AG10803 (cell line): ENCODE measurements at regions not wholly inside any gene's neighbourhood (a gene's known extent, or its start where the extent isn't known, plus 50 kb on each side); places are given as distances from the start of the nearest gene placed in this dataset.

Experiments
- DNase-seq: peaks from one replicate; pipeline ENCODE4 v3.0.0; 2010; ENCODE audit warnings: low read depth
- H3K4me3 ChIP-seq: 2 replicates; pipeline ENCODE4 v1.5.1; 2011; ENCODE audit warnings: mild to moderate bottlenecking, low read length, control low read depth
- TF ChIP-seq, protein P1 (sequence below): conservative IDR thresholded peaks from 2 replicates; pipeline ENCODE4 v1.5.1; 2011; ENCODE audit warnings: mild to moderate bottlenecking, low read length, control low read depth, inconsistent platforms

DNA sequence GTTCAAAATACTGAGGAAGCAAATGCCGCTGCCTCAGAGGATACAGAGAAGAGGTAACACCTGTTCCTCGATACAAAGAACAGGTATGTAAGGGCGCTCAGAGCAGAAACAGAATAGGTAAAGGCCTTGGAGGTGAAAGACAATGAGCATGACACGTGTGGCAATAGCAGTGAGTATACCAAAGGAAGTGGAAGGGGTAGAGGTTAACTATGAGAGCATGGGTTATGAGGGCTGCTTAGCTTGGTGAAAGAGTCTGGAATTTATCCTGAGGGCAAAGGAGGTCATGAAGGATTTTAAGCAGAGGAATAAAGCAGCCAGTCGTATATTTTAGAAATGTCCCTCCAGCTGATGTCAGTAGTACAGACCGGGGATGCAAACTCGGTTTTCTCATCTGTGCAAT lies 269.8 kb upstream of the ZNF462 start:
- TF ChIP-seq, protein P1, sequence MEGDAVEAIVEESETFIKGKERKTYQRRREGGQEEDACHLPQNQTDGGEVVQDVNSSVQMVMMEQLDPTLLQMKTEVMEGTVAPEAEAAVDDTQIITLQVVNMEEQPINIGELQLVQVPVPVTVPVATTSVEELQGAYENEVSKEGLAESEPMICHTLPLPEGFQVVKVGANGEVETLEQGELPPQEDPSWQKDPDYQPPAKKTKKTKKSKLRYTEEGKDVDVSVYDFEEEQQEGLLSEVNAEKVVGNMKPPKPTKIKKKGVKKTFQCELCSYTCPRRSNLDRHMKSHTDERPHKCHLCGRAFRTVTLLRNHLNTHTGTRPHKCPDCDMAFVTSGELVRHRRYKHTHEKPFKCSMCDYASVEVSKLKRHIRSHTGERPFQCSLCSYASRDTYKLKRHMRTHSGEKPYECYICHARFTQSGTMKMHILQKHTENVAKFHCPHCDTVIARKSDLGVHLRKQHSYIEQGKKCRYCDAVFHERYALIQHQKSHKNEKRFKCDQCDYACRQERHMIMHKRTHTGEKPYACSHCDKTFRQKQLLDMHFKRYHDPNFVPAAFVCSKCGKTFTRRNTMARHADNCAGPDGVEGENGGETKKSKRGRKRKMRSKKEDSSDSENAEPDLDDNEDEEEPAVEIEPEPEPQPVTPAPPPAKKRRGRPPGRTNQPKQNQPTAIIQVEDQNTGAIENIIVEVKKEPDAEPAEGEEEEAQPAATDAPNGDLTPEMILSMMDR = no peak
- no peak for DNase-seq
- no peak overlapping the region for H3K4me3 ChIP-seq

DNA sequence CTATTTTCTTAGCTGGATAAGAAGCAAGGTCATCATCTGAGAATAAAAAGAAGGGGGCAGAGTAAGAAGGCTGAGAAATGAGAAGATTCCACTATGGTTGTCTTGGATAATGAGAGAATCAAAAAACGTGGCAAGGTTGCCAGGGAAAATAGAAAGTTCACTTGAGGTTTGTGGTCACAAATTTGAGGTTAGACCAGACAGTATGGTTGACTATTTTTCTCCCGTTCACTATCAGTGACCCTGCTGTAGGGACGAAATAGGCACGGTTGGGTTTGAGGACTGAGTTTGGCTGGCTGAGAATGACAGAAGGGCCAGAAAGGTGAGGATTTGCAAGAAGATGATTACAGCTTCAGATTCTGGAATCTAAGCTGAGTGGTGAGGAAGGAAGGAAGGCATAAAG lies 266.0 kb upstream of the ZNF462 start:
- H3K4me3 ChIP-seq = no peak overlapping the region
- TF ChIP-seq, protein P1 = no peak
- no peak for DNase-seq

DNA sequence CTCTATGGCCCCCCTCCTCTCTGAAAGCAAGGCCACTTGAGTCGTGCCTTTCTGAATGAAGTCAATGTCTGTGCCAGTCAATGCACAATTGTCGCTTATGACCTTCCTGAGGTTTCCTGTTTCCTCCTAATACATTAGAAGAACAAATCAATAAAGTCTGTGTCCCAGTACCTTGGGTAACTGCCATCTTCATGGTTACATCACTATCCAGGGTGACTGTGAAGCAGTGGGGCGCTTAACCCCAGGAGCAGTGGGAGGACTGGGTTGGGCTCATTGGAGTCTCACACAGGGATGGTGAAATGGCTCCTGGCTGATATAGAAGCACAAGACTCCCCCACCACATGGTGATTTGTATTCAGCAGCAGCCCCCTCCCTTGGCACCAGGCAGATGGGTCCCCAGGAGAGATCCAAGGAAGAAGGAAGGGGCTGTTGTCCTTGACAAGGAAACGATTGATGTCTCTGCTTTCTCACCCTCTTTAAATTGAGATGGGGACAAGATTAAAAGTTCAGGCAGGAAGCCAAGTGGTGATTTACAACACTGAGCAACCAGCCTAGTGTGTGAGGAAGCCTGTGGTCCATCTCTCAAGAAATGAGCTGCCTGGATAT lies 261.9 kb upstream of the ZNF462 start:
- H3K4me3 ChIP-seq = no peak overlapping the region
- DNase-seq = no peak
- TF ChIP-seq, protein P1 = no peak

DNA sequence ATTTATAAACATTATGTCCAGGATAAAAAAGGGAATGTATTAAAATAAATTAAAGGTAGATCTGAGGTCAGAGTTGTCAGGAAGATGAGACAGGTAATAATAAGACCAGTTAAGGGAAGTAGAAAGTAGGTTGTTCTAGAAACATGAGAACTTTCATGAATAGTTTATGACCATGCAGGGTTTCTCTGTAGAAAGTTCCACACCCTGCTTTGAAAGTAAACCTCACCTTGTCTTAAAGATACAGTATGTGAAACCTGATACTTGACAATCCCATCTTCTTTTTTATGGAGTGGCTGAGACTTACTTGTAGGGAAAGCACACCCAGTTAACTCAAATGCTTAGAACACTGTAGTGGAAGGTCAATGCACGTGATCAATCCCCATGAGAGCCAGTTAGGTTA lies 260.6 kb upstream of the ZNF462 start:
- DNase-seq = no peak
- no peak overlapping the region for H3K4me3 ChIP-seq
- TF ChIP-seq, protein P1 = no peak

DNA sequence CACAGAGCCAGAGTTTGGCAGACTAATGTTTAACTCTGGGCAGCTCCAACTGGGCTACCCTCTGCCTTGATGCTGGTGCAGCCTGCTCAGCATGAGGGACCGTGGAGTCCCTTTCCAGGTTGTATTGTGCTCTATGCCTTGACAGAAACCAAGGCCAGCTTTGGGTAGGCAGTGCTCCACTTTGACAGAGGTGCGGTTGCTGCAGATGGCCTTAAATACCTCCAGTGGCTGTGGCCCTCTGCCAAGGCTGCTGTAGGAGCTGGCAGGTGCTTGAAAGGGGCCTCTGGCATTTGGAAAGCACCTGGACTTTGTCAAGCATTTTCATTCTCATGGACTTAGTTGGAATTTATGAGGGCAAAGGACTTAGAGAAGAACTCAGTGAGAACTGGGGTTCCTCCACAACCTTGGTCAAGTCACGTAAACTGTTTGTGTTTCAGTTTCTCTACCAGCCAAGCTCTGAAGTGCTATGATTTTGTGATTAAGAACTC lies 249.7 kb upstream of the ZNF462 start:
- TF ChIP-seq, protein P1 = no peak
- no peak overlapping the region for H3K4me3 ChIP-seq
- no peak for DNase-seq

DNA sequence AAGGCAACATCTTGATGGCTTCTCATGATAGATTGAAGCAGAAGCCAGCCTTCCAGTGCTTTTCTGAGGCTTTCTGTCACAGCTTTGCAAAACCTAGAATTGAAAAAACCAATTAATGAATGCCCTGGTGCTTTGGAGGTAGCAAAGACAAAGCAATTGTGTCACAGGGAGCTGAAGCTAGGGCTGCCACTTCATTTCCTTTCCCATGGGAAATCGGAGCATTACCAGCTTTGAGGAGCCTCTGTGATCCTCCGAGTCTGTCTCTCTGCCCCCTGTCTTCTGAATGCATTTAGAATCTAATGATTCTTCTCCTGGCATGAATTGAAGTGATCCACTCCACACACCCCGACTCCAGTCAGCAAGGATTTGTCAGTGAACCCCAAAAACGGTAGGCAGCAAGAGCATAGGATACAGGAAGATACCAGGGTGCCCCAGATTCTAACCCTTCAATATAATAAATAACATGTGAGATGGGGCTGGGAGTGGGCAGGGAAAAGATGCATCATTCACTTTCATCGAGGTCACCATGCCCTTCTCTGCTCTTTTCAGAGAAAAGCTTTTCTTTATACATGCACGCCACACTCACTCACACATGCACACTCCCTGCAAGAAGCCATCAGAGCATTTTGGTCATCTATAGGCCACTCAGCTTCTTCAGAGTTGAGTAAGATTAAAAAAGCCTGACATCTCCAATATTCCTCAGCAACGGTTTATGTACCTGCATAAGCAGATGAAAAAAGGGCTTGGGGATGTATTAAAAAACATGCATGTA lies 247.7 kb upstream of the ZNF462 start:
- no peak overlapping the region for H3K4me3 ChIP-seq
- TF ChIP-seq, protein P1 = no peak
- DNase-seq = no peak

DNA sequence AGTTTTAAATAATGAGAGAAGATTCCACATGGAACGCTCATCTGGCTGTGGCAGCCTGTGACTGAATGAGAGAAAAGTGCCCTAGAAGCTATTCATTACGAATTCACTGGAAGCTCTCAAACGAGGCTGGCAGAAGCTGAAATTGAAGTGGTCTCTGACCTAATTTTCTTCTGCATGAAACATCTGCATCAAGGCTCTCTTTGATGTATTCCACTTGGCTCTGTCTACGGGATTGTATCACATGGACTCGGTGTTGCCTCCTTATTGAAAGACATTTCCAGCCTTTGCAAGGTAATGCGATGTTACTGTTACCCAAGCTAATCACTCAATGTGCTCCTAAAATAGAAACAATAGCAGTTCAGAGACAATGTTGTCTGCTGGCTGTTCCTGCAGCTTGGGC lies 246.9 kb upstream of the ZNF462 start:
- TF ChIP-seq, protein P1 = no peak
- no peak overlapping the region for H3K4me3 ChIP-seq
- DNase-seq = no peak
